ENCODE measurements at regions not wholly inside any gene's neighbourhood (a gene's known extent, or its start where the extent isn't known, plus 50 kb on each side); places are given as distances from the start of the nearest gene placed in this dataset.
"Not testable (repeated sequence)": the region's sequence is repeated elsewhere in the genome, so short reads cannot be mapped to it uniquely, and the experiment has no call there.

DNA sequence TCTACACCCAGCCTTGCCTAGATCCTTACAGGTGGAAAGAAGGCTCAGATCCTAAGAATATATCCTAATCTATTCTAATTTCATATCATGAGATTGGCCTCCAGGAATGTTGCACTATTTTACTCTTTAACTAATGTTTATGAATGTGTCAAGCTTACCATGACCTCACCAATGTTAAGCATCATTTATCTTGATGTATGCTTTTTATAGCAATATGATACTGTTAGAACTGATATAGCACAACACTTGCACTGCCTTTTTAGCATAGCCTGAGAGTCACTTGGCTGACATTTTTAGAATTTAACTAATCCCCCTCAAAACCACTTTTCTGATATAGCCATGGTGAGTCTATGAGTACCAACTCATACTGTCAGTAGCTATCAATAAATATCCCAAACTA, 191.5 kb upstream of the NR2F2 start:
- DNase-seq: no peak

DNA sequence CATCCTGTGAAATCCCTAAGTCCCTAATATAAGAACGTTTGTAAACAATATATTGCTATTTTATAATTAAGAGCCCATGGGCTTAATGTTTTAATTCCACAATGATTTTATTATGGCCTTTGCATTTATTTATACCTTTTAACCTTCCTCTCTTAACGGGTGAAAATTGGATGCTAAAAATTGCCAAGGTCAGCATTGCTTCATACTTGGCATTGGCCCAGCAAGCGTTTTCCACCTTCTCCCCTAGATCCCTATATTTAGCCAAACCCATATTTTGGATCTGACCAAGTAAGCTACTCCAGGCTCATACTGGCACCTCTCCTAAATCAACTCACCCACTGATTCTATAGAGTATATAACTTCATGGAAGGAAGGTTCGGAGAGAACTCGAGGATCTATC, 188.0 kb upstream of the NR2F2 start:
- DNase-seq: no peak

DNA sequence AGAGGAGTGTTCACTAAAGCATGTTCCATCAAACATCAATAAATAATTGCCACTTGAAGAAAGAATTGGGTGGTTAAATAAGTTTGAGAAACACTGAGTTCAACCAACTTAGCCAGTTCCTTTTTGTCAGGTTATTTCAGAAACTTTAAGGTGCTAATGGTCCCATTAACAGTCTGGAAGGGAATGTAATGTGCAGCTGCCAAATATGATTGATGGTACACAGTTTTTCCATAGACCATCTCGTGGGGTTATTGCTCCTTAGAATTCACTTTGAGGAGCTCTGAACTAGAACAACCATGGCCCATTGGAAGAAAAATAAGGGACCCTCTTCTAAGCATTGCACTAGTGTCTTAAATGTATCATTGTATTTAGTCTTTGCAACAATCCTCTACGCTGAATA, 185.8 kb upstream of the NR2F2 start:
- DNase-seq: no peak

DNA sequence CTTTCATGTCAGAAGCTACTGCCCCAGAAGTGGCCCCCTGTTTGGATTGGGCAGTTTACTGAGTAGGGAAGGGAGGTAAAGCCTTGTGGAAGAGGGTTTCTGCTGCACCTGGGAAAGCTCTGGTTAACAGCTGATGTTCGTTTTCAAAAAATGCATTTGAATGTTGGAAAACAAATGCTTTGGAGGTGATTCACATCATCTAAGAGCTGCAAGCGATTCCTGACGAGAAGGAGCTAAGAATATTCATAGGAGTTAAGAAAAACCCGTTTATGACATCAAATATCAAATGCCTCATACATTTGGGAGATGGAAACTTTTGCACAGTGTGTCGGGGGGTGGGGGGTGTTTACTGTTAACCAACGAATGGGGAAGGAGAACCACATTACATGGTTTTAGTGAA, 183.8 kb upstream of the NR2F2 start:
- DNase-seq: no peak

DNA sequence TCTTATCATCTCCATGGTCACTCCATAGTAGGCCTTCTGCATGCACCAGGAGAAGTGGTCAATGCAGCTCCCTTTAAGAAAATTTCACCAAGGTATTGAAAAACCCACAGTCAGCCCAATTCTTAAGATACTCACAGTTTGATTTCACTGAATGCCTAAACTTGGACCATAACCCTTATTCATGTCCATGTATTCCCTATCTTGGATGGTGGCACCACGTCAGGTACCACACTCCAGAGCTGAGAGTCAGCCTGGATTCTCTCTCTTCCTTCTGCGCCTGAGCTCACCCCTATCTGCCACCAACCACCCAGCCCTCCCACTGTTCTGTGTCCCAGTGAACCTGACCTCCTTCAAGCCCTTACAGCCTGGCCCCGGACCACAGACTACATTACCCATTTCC, 183.2 kb upstream of the NR2F2 start:
- no peak for DNase-seq

DNA sequence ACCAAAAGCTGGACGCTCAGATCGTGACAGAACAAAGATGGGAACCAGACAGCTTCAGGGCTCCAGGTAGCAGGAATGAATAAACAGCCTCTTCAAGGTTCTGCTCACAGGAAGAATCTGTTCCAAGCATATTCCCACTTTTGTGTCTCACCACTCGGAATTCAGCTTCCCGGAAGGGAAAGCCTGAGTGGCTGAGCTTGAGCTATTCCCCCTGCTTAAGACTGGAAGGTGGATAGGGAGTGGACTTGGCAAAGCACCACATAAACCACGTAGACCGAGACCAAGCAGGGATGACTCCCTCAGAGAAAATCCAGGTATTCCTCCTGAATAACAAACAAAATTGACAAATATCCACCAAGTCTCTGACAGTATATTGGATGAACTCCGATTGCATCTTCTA, 180.2 kb upstream of the NR2F2 start:
- no peak for DNase-seq

DNA sequence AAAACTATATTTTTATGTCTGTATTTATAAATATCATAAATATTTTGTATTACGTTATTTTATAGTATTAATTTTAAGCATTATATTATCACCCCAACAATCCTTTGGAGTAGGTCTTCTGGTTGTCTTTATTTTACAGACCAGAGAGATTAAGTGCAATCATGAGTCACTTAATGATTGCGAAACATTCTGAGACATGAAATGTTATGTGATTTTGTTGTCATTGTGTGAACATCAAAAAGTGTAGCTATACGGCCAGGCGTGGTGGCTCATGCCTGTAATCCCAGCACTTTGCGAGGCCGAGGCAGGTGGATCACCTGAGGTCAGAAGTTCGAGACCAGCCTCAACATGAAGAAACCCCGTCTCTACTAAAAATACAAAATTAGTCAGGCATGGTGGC, 178.8 kb upstream of the NR2F2 start:
- DNase-seq: not testable (repeated sequence)

DNA sequence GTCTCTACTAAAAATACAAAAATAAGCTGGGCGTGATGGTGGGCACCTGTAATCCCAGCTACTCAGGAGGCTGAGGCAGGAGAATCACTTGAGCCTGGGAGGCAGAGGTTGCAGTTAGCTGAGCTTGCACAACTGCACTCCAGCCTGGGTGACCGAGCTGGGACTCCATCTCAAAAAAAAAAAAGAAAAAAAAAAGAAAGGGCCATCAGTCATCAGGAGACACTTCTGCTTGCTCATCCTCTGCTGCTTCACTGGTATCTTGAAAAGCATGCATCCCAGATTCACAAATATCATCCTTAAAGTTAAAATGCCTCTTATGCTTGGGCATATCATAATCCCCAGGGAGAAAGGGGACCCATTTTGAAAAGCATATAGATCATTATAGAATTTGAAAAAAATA, 176.6 kb upstream of the NR2F2 start:
- no peak for DNase-seq

DNA sequence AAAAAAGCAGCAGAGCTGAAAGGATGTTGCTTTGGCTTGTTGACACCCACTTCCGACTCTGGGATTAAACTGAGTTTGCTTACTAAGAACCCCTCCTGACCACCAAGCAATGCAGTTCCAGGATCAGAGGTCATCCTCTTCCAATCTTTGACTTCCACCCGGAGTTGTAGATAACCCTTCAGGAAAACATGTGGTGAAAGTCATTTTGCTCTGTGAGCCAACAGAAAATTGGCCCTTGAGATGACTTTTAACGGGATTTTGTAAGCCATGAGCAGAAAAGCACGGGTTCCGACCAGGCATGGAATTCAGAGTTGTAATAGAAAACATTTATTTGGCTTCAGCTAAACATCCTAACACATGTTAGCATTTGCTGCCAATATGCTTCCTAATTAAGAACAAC, 171.6 kb upstream of the NR2F2 start:
- DNase-seq: no peak

DNA sequence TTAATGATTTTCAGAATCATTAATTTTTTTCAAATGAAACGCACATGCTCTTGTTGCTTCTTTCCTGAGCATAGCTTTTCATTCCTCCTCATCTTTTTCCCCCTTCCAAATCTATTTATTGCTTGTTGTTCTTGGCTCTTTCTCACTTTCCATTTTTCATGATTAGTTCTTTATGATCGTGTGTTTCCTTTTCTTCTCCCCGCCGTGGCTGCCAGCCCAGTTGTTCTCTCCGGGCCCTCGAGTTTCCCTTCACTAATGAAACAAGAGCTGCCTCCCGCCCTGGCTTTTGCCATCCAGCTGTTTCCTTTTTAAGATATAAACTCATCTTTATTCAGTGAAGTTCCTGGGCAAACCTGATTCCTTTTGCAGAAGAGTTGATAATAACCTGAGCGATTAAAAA, 170.2 kb upstream of the NR2F2 start:
- DNase-seq: no peak

DNA sequence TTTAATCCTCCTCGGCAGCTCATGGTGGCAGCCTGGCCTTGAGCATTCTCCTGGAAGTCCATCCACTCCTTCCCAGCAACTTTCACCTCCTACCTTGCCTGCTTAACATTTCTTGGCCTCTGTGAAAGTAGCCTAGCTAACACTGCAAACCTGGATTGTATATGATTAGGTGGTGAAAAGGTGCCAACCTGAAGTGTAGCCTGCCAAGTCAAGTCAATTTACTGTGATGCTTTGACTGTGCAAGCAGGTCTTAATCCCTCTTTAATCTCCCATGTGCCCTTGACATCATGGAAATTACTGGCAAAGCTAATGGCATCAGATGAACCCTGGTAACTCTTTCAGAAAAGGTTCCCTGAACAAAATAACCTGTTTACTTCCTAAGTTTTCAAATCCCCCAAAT, 169.7 kb upstream of the NR2F2 start:
- no peak for DNase-seq

DNA sequence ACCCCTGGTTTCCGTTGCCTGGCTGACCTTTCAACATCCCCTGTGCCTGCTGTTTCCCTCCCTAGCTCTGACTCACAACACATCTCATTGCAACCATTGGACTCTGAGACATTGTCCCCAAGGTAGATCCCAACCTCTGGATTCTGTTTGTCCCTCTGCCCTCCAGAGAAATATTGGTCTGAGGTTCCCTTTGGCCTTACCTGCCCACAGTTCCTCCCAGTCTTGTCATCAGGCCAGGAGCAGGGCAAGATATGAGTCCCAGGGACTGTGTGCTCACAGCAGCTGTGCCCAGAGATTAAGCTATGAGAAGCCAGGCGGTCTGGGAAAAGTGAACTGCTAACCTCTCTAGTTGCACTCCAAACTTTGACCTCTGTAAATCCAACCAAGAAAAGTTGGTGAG, 168.2 kb upstream of the NR2F2 start:
- DNase-seq: no peak

DNA sequence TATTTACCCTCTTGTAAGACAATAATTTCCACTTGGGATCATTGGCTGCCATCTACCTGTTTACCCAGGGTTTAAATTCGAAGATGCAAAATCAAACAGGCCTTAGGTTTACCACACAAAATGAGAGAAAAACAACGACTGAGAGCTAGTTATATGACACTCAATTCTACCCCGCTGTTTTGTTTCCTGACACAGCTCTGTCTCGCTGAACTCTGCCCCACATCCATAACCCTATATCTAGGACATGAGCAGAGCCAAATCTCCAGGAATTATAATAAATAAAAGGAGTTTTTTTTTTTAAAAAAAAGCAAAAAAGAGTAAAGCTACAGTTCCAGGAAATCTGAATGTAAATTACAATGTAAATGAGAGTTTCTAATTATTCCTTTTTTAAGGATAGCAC, 165.4 kb upstream of the NR2F2 start:
- DNase-seq: no peak

DNA sequence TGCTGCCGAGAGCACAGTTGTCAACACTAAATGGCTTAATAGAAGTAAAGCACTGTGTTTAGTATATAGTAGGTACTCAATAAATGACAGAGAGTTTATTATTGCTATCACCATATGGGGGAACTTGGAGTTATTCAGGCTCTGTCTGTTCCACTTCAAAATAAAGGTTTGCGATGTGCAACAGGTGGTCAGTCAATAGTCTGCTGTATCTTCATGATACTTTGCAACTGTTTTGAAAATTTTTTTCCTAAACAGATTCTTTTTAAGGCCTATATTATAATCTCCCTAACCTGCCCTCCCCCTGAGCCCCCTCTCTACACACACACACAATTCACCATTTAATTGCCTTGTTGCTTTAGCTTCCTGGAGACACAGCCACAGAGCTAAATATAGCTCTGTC, 164.7 kb upstream of the NR2F2 start:
- no peak for DNase-seq

DNA sequence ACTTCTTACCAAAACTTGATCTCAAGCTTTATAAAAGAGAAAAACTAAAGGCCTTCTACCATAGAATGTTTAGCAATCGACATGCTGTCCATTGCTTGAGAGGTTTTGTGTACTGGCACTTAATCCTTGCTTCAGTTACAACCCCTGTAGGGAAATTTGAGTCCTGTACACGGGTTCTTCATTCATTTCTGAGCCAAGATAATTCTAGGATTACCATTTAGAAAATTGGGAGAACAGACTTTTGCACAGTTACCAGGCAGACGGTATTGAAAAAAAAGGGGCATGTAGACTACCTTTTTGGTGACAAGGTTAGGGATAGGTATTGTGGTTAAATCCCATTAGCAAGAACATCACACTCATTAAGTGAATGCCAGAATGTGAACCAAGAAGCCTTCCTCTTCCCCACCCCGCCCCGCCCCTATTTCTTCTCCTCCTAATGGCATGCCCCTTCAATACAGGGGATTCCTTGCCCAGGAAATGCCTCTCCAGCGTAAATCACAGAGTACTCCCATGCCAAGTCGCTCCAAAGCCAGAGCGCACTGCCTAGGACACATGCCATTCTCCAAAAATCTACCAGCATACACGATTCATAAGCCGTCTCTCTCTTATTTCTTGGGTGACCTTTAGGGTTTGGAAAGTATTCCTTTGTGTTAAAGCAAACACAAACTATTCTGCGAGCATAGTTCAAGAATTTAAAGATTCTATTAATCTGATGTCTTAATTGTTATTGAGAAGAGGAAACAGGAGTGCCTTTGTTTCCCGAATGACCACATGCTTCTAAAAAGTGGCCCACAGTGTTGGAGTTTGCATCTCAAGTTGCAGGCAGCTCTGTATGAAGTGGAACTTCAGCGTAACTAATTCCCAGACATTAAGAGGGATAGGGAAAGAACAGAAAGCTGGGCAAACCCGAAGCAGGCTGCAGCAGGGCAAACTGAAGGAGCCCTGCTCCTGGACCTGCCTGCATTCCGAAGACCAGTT, 164.0 kb upstream of the NR2F2 start:
- DNase-seq: no peak

DNA sequence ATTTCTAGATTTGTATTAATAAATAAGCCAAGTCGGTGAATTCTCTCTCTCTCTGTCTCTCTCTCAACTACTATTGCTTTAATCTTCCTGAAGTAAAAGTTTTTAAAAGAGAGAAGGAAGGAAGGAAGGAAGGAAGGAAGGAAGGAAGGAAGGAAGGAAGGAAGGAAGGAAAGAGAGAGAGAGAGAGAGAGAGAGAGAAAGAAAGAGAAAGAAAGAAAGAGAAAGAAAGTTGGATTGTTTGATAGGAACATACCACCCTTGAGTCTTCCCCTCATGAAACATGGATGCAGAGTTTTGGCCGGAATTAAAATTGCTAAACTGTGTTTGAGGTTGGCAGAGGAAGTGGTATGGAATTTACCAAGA, 159.9 kb upstream of the NR2F2 start:
- not testable (repeated sequence) for DNase-seq

DNA sequence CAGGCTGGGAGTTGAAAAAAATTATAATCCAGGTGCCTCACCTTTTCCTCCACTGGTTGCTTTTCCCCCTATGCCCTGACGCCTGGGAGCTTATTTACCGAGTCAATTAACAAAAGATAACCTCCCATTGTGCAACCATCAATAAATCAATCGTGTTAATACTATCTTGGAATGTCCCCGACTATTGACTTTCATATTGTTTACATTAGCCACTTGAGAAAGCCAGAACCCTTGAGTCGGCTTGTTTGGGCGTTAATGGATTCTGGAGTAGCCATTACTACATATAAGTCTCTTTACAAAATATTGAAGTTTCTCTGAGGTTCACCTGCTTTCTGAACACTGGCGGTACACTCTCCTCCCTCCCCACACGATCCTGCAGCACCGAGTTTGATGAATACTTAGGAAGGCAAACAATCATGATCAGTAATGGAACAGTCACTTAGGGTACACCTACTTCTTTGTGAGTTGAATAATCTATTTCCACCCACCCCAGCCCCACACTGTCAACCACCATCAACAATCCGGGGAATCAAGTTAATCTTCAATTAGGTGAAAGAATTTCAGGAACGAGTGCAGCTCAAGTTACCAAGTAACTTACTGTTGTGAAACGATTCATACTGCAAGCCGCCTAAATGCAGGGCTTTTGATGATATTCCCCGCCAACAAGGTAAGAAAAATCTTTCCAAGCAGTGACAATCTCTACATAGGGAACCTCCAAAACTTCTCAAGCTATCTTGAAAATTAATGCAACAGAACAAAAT, 159.3 kb upstream of the NR2F2 start:
- DNase-seq: no peak

DNA sequence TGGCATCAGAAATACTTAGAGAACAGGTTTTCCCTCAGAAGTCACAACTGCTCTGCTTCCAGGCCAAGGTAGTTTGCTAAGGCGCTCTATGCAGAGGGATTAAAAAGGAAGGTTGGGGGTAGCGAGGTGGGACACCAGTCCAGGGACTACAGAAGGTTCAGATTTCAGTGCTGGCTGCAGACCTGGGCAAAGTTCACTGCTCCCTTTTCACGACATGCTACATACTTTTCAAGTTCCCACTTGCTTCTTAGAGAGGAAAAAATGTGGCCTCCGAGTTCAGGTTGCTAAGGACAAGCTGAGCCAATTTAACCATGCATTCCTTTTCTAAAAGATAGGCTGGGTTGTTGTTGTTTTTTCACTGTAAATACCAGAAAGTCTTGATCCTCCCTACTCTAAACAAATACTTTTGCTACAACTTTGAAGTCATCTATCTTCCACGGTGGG, 158.6 kb upstream of the NR2F2 start:
- no peak for DNase-seq

DNA sequence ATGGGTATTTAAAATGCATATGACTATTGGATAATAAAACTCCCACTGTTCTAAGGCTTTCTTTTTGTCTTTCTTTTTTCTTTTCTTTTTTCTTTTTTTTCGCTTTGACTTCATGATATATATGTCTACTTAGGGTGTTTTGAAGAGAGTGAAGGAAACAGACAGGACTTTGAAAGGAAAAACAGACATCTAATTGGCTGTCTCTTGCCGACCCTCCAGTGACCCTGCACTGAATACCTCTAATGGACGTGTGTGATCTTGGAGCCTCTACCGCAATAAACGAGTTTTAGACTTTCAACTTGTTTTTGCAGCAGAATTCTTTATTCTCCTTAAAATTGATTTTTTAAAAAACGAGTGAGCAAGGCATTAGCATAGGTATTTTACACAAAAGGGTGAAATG, 158.1 kb upstream of the NR2F2 start:
- DNase-seq: no peak

DNA sequence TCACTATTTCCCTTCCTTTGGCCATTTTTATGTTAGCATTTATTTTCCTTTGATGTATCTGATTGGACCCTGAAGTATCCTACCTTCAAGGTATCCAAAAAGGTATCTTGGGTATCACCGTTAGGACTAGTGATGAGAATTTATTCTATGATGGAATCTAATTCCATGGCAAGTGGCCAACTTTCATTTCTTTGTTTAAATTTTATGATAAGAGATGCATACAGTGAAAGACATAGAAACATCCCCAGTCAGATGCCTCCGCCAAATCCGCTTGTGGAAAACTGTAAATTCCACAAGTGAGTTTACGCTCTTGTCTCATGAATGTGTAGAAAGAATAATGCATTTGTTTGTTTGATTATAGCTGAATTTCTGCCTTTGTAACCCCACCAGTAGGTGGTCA, 153.7 kb upstream of the NR2F2 start:
- DNase-seq: no peak

DNA sequence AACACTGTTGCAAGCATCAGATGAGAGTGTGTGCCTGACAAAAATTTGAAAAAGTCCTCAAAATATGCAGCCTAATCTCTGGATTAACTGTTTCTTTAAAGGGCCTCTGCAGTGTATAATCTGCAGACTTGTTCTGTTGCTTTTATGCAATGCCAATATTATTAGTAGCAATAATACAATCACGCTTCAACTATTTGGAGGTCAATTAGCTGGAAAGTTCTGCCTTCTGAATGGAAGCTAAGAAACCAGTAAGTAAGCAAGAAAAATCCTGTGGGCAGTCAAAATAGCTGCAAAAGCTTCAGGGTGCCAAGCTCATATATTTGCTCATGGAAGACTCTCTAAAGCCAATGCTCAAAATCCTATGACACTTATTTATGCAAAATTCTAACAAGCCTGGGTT, 153.2 kb upstream of the NR2F2 start:
- DNase-seq: no peak

DNA sequence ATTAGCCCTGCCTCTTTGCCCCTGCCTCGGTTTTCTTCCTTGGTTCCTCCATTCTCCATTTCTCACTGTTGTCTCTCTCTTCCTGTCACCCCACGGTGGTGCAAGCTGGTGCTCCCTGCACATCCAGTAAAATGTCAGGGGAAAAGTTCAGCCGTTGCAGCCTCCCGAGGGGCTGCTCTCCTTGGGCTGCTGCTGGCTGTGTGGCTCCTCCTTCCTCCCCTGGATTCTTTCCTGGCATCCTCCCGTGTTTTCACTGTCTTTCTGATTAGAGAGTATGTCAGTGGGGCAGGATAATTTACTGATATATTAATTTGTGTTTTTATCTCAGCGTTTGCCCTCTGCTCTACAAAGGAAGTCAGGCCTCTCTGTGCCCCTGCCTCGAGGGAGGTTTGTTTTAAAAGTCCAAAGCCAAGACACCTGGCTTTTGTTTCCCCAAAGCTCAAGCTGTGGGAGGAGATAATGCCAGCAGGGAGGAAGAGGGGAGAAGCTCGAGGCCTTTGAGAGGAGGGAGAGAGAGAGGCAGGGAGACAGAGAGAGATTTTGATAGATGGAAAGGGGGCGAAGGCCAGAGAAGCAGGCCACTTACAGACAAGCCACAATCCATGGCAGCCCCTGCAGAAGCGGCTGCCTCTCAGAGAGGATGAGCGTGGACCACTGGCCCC, 150.3 kb upstream of the NR2F2 start:
- no peak for DNase-seq

DNA sequence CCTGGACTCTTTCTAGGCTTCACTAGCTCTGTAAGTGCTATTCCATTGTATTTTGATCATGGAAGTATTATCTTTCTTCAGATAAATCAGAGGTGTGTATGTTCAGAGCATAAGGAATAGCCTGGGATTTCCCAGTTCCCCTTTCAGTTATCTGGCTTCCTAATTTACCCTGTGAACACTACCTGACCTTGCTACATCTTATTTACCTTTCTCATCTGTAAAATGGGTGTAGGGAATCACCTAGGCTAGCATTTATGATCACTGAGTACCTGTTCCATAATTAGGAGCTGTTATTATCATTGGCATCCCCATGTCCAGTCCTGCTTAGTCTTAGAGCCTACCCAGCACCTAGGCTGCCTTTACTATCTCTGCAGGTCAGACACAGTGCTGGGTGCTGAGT, 149.3 kb upstream of the NR2F2 start:
- no peak for DNase-seq

DNA sequence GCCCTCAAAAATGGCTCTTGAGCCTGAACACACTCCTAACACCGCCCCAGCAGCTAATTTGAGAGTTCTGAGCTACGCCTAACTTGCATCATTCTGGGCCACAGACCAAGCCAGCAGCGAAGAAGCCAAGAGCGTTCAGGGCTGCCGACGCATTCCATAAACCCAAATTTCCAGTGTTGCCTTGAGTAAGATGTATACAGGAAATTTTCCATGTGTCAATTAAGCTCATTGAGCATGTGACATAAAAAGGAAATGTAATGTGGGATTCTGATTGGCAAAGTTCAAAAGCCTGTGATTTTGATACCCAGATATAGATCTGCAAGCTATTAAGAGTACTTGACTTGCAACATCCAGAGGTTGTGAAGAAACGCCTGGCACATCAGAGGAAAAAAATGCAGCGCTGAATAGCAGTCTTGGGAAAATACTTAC, 148.6 kb upstream of the NR2F2 start:
- DNase-seq: no peak

Measured in activated effector memory CD4-positive, alpha-beta T cell treated with anti-CD3 and anti-CD28 coated beads, Interleukin-2, amount 50 U/mL, for 16 hours (primary cell).